ENCODE measurements at regions not wholly inside any gene's neighbourhood (a gene's known extent, or its start where the extent isn't known, plus 50 kb on each side); places are given as distances from the start of the nearest gene placed in this dataset.
"Not testable (repeated sequence)": the region's sequence is repeated elsewhere in the genome, so short reads cannot be mapped to it uniquely, and the experiment has no call there.

GRCh38 chr1:157460381-157460780, 91.9 kb downstream of the FCRL5 start:
- TF ChIP-seq, protein P1, sequence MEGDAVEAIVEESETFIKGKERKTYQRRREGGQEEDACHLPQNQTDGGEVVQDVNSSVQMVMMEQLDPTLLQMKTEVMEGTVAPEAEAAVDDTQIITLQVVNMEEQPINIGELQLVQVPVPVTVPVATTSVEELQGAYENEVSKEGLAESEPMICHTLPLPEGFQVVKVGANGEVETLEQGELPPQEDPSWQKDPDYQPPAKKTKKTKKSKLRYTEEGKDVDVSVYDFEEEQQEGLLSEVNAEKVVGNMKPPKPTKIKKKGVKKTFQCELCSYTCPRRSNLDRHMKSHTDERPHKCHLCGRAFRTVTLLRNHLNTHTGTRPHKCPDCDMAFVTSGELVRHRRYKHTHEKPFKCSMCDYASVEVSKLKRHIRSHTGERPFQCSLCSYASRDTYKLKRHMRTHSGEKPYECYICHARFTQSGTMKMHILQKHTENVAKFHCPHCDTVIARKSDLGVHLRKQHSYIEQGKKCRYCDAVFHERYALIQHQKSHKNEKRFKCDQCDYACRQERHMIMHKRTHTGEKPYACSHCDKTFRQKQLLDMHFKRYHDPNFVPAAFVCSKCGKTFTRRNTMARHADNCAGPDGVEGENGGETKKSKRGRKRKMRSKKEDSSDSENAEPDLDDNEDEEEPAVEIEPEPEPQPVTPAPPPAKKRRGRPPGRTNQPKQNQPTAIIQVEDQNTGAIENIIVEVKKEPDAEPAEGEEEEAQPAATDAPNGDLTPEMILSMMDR (IDR thresholded peaks at IDR 0.05): no peak
- Mint-ChIP-seq H3K27me3 (ENCODE audit: low read depth, poor library complexity) (peaks cover 7% of the 10 kb centered on the region), H3K9me3 (no peaks in the 10 kb centered on the region), H3K4me3 (no peak overlapping the region), H3K4me1 (no peaks in the 10 kb centered on the region), H3K27ac (no peak overlapping the region), H3K36me3 (ENCODE audit: low read depth) (no peaks in the 10 kb centered on the region)
- DNase-seq: no peak

DNA sequence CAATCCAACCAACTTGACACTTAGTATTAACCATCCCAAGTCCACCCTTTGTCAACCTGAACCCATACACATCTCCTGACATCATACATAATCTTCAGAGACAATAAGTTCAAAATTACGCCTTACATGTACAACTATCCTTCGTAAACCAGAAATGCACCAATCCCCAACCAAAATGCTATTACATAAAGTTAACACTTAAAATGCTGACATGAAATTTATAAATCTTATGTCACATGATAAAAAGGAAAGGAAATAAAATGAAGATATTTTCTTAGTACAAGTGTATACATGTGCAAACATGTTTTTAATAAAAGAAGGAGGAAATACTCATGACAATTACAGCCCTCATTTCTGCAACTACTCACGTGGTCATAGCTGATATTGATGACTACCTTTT, 95.0 kb downstream of the FCRL5 start:
- no peak overlapping the region for H3K27ac Mint-ChIP-seq
- no peaks in the 10 kb centered on the region for H3K4me1 Mint-ChIP-seq
- no peak for DNase-seq
- TF ChIP-seq, protein P1 (IDR thresholded peaks at IDR 0.05): no peak
- H3K36me3 Mint-ChIP-seq (ENCODE audit: low read depth): no peaks in the 10 kb centered on the region
- H3K9me3 Mint-ChIP-seq: no peaks in the 10 kb centered on the region
- H3K4me3 Mint-ChIP-seq: no peak overlapping the region
- H3K27me3 Mint-ChIP-seq (ENCODE audit: low read depth, poor library complexity): peaks cover 11% of the 10 kb centered on the region

DNA sequence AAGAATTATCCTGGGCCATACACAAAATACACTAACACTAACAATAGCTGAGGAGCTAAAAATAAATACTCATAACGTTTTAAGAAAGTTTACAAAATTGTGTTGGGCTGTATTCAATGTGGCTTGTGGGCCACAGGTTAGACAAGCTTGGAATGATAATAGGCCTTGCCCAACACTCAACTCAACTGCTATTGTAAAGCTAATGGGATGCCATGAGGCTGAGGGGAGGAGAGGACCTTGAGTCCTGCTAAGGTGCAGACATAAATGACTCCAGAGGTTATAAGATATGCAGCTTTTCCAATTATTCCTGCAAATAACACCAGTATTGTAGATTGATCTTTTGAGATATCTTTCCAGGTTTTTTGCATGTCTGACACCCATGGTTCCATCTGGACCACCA, 97.0 kb downstream of the FCRL5 start:
- no peak overlapping the region for H3K27ac Mint-ChIP-seq
- H3K4me1 Mint-ChIP-seq: peaks cover 12% of the 10 kb centered on the region
- no peaks in the 10 kb centered on the region for H3K9me3 Mint-ChIP-seq
- DNase-seq: no peak
- TF ChIP-seq, protein P1 (IDR thresholded peaks at IDR 0.05): no peak
- H3K36me3 Mint-ChIP-seq (ENCODE audit: low read depth): no peaks in the 10 kb centered on the region
- H3K4me3 Mint-ChIP-seq: no peak overlapping the region
- H3K27me3 Mint-ChIP-seq (ENCODE audit: low read depth, poor library complexity): peaks cover 4% of the 10 kb centered on the region

DNA sequence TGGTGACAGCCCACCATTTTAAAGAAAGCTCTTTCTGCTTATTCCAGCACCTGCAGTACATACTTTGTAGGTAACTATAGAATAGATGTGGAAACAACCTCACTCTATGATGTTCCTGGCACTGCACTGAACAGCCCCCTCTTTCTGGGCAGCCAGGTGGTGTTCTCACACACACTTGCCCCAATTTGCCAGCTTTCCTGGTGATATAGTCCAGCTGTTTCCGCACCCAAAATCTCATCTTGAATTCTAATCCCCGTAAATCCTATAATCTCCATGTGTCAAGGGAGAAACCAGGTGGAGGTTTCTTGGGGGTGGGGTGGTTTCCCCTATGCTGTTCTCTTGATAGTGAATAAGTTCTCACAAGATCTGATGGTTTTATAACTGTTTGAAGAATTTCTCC, 102.2 kb downstream of the FCRL5 start:
- TF ChIP-seq, protein P1 (IDR thresholded peaks at IDR 0.05): no peak
- Mint-ChIP-seq H3K27ac (no peak overlapping the region), H3K9me3 (no peaks in the 10 kb centered on the region), H3K4me1 (peaks cover 14% of the 10 kb centered on the region), H3K36me3 (ENCODE audit: low read depth) (no peaks in the 10 kb centered on the region), H3K27me3 (ENCODE audit: low read depth, poor library complexity) (peaks cover 4% of the 10 kb centered on the region), H3K4me3 (no peak overlapping the region)
- no peak for DNase-seq

- Mint-ChIP-seq H3K4me1 (peaks cover 14% of the 10 kb centered on the region), H3K9me3 (no peaks in the 10 kb centered on the region), H3K27me3 (ENCODE audit: low read depth, poor library complexity) (peaks cover under 1% of the 10 kb centered on the region), H3K27ac (no peak overlapping the region), H3K36me3 (ENCODE audit: low read depth) (no peaks in the 10 kb centered on the region), H3K4me3 (no peak overlapping the region)
- DNase-seq: no peak
- TF ChIP-seq, protein P1 (IDR thresholded peaks at IDR 0.05): no peak
Observed at GRCh38 chr1:157448636-157449035, 103.7 kb downstream of the FCRL5 start.

DNA sequence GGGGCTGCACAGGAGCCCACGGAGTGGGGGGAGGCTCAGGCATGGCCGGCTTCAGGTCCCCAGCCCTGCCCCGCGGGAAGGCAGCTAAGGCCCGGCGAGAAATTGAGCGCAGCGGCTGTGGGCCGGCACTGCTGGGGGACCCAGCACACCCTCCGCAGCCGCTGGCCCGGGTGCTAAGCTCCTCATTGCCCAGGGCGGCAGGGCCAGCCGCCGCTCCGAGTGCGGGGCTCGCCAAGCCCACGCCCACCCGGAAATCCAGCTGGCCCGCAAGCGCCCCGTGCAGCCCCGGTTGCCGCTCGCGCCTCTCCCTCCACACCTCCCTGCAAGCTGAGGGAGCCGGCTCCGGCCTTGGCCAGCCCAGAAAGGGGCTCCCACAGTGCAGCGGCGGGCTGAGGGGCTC, 106.0 kb downstream of the FCRL5 start:
- not testable (repeated sequence) for H3K4me3 Mint-ChIP-seq; H3K27me3 Mint-ChIP-seq (ENCODE audit: low read depth, poor library complexity); DNase-seq; H3K9me3 Mint-ChIP-seq; H3K36me3 Mint-ChIP-seq (ENCODE audit: low read depth); H3K27ac Mint-ChIP-seq
- peaks cover 17% of the 10 kb centered on the region for H3K4me1 Mint-ChIP-seq

- H3K4me1 Mint-ChIP-seq: peaks cover 10% of the 10 kb centered on the region
- not testable (repeated sequence) for H3K9me3 Mint-ChIP-seq; H3K27me3 Mint-ChIP-seq (ENCODE audit: low read depth, poor library complexity)
Observed at GRCh38 chr1:157445616-157446140, 106.6 kb downstream of the FCRL5 start.

More at GRCh38 chr1:157445616-157446140, 106.6 kb downstream of the FCRL5 start:
- DNase-seq; H3K36me3 Mint-ChIP-seq (ENCODE audit: low read depth); H3K4me3 Mint-ChIP-seq; H3K27ac Mint-ChIP-seq: not testable (repeated sequence)
